Stimulated activated naive CD8-positive, alpha-beta T cell treated with anti-CD3 and anti-CD28 coated beads, Interleukin-15, amount 100 ng/mL, for 72 hours (primary cell): ENCODE measurements at regions not wholly inside any gene's neighbourhood (a gene's known extent, or its start where the extent isn't known, plus 50 kb on each side); places are given as distances from the start of the nearest gene placed in this dataset.

Source experiments
- ATAC-seq: fragments of 150-1000 bp; cut with Tn5 transposase; 2 replicates; pipeline ENCODE4 v1.10.0; 2021; ENCODE audit warnings: mild to moderate bottlenecking, moderate library complexity
- DNase-seq, 2 donors: peaks; one replicate each; pipeline ENCODE4 v3.0.0; 2021 to 2022
- H3K27ac Mint-ChIP-seq, 2 donors: one replicate each; pipeline ENCODE4 v1.8.0; 2022; ENCODE audit warnings: mild to moderate bottlenecking in 2 of 2, mixed read lengths in 2 of 2, moderate library complexity in 2 of 2
- H3K27me3 Mint-ChIP-seq: one replicate; pipeline ENCODE4 v1.8.0; 2022; ENCODE audit warnings: mixed read lengths
- H3K4me1 Mint-ChIP-seq: one replicate; pipeline ENCODE4 v1.8.0; 2022; ENCODE audit warnings: mild to moderate bottlenecking, mixed read lengths
- H3K4me3 Mint-ChIP-seq, 2 donors: one replicate each; pipeline ENCODE4 v1.8.0; 2022; ENCODE audit warnings: mild to moderate bottlenecking in 2 of 2, mixed read lengths in 2 of 2, moderate library complexity in 1 of 2
- H3K9me3 Mint-ChIP-seq, 2 donors: one replicate each; pipeline ENCODE4 v1.8.0; 2022; ENCODE audit warnings: mixed read lengths in 2 of 2

- Mint-ChIP-seq H3K27me3 (no peaks in the 10 kb centered on the region), H3K27ac (peak overlapping the region in 1 of 2 donors; percentile 17), H3K4me1 (peaks cover 14% of the 10 kb centered on the region), H3K4me3 (no peak overlapping the region), H3K9me3 (peaks cover 0 to 9% of the 10 kb centered on the region in 2 donors)
- DNase-seq = no peak
- ATAC-seq = no peak
These were observed 102.9 kb upstream of the AHR start for GRCh38 chr7:17195576-17195975.

GRCh38 chr7:17205910-17206309, 92.5 kb upstream of the AHR start:
- DNase-seq (no peak), ATAC-seq (no peak)
- Mint-ChIP-seq H3K27ac (no peak overlapping the region), H3K9me3 (peaks cover 4 to 8% of the 10 kb centered on the region in 2 donors), H3K4me3 (no peak overlapping the region), H3K4me1 (no peaks in the 10 kb centered on the region), H3K27me3 (no peaks in the 10 kb centered on the region)

GRCh38 chr7:17206349-17206905, 92.0 kb upstream of the AHR start:
- Mint-ChIP-seq H3K4me1 (no peaks in the 10 kb centered on the region), H3K27me3 (no peaks in the 10 kb centered on the region), H3K4me3 (no peak overlapping the region), H3K9me3 (peaks cover 4 to 8% of the 10 kb centered on the region in 2 donors), H3K27ac (peak overlapping the region in 1 of 2 donors; percentile 30)
- DNase-seq = no peak
- ATAC-seq = no peak

GRCh38 chr7:17207220-17207619, 91.2 kb upstream of the AHR start:
- Mint-ChIP-seq H3K27ac (no peak overlapping the region), H3K27me3 (no peaks in the 10 kb centered on the region), H3K9me3 (peaks cover 4 to 7% of the 10 kb centered on the region in 2 donors), H3K4me1 (no peaks in the 10 kb centered on the region), H3K4me3 (no peak overlapping the region)
- DNase-seq (no peak), ATAC-seq (no peak)

- Mint-ChIP-seq H3K27ac (no peak overlapping the region), H3K4me3 (no peak overlapping the region), H3K4me1 (no peaks in the 10 kb centered on the region), H3K27me3 (no peaks in the 10 kb centered on the region), H3K9me3 (no peaks in the 10 kb centered on the region)
- ATAC-seq (no peak), DNase-seq (no peak)
These were observed 89.4 kb upstream of the AHR start for GRCh38 chr7:17209101-17209500.

- Mint-ChIP-seq H3K27ac (no peak overlapping the region), H3K4me1 (no peaks in the 10 kb centered on the region), H3K27me3 (no peaks in the 10 kb centered on the region), H3K4me3 (no peak overlapping the region), H3K9me3 (peaks cover 2 to 7% of the 10 kb centered on the region in 2 donors)
- ATAC-seq (no peak), DNase-seq (no peak)
These were observed 87.1 kb upstream of the AHR start for GRCh38 chr7:17211307-17211836.

- DNase-seq (no peak), ATAC-seq (no peak)
- H3K9me3 Mint-ChIP-seq = peaks cover 4 to 8% of the 10 kb centered on the region in 2 donors
- H3K4me3 Mint-ChIP-seq = no peak overlapping the region
- no peak overlapping the region for H3K27ac Mint-ChIP-seq
- no peaks in the 10 kb centered on the region for H3K4me1 Mint-ChIP-seq
- H3K27me3 Mint-ChIP-seq = no peaks in the 10 kb centered on the region
These were observed 86.3 kb upstream of the AHR start for GRCh38 chr7:17212188-17212587.

GRCh38 chr7:17227766-17228490, 70.5 kb upstream of the AHR start:
- H3K27me3 Mint-ChIP-seq = no peaks in the 10 kb centered on the region
- H3K4me1 Mint-ChIP-seq = peaks cover 18% of the 10 kb centered on the region
- peaks cover 5 to 7% of the 10 kb centered on the region in 2 donors for H3K9me3 Mint-ChIP-seq
- no peak overlapping the region for H3K27ac Mint-ChIP-seq
- ATAC-seq (no peak), DNase-seq (no peak)
- no peak overlapping the region for H3K4me3 Mint-ChIP-seq

GRCh38 chr7:17229228-17229627, 69.2 kb upstream of the AHR start:
- Mint-ChIP-seq H3K4me1 (peaks cover 28% of the 10 kb centered on the region), H3K4me3 (no peak overlapping the region), H3K27me3 (no peaks in the 10 kb centered on the region), H3K27ac (no peak overlapping the region), H3K9me3 (peaks cover 5 to 7% of the 10 kb centered on the region in 2 donors)
- DNase-seq (no peak), ATAC-seq (no peak)

GRCh38 chr7:17230099-17230807, 68.2 kb upstream of the AHR start:
- H3K4me1 Mint-ChIP-seq = peaks cover 35% of the 10 kb centered on the region
- no peak overlapping the region for H3K4me3 Mint-ChIP-seq
- no peak for DNase-seq
- ATAC-seq = no peak
- no peak overlapping the region for H3K27ac Mint-ChIP-seq
- H3K9me3 Mint-ChIP-seq = peaks cover 5 to 7% of the 10 kb centered on the region in 2 donors
- no peaks in the 10 kb centered on the region for H3K27me3 Mint-ChIP-seq

- peak overlapping the region; percentile 81 to 86 for H3K4me3 Mint-ChIP-seq
- peaks cover 15 to 25% of the 10 kb centered on the region in 2 donors for H3K9me3 Mint-ChIP-seq
- DNase-seq (no peak), ATAC-seq (no peak)
- peaks cover 63% of the 10 kb centered on the region for H3K4me1 Mint-ChIP-seq
- H3K27ac Mint-ChIP-seq = peak overlapping the region; percentile 99 to 100
- H3K27me3 Mint-ChIP-seq = no peaks in the 10 kb centered on the region
These were observed 64.8 kb upstream of the AHR start for GRCh38 chr7:17233603-17234002.

GRCh38 chr7:17234030-17234397, 64.4 kb upstream of the AHR start:
- peak; percentile 83 for ATAC-seq
- Mint-ChIP-seq H3K4me3 (peak overlapping the region; percentile 81 to 86), H3K27me3 (no peaks in the 10 kb centered on the region), H3K9me3 (peaks cover 15 to 25% of the 10 kb centered on the region in 2 donors), H3K4me1 (peaks cover 63% of the 10 kb centered on the region), H3K27ac (peak overlapping the region; percentile 99 to 100)
- peak; percentile 49 to 66 for DNase-seq

GRCh38 chr7:17234398-17235031, 63.9 kb upstream of the AHR start:
- Mint-ChIP-seq H3K4me3 (peak overlapping the region; percentile 81 to 86), H3K27ac (peak overlapping the region; percentile 99 to 100), H3K27me3 (no peaks in the 10 kb centered on the region), H3K4me1 (peaks cover 63% of the 10 kb centered on the region), H3K9me3 (peaks cover 15 to 24% of the 10 kb centered on the region in 2 donors)
- peak; percentile 59 to 76 for DNase-seq
- peak; percentile 95 for ATAC-seq

GRCh38 chr7:17236171-17236570, 62.3 kb upstream of the AHR start:
- no peak for DNase-seq
- Mint-ChIP-seq H3K27ac (peak overlapping the region; percentile 72 to 86), H3K4me1 (peaks cover 64% of the 10 kb centered on the region)

GRCh38 chr7:17236603-17237002, 61.8 kb upstream of the AHR start:
- Mint-ChIP-seq H3K27me3 (no peaks in the 10 kb centered on the region), H3K27ac (peak overlapping the region in 1 of 2 donors; percentile 86), H3K4me3 (no peak overlapping the region), H3K4me1 (peaks cover 62% of the 10 kb centered on the region), H3K9me3 (peaks cover 9 to 18% of the 10 kb centered on the region in 2 donors)
- DNase-seq (no peak), ATAC-seq (no peak)

More at GRCh38 chr7:17236171-17236570, 62.3 kb upstream of the AHR start:
- Mint-ChIP-seq H3K27me3 (no peaks in the 10 kb centered on the region), H3K9me3 (peaks cover 9 to 18% of the 10 kb centered on the region in 2 donors), H3K4me3 (peak overlapping the region in 1 of 2 donors; percentile 33)
- no peak for ATAC-seq
